ENCODE measurements at regions not wholly inside any gene's neighbourhood (a gene's known extent, or its start where the extent isn't known, plus 50 kb on each side); places are given as distances from the start of the nearest gene placed in this dataset.
"Not testable (repeated sequence)": the region's sequence is repeated elsewhere in the genome, so short reads cannot be mapped to it uniquely, and the experiment has no call there.

- H3K27me3 Mint-ChIP-seq; H3K4me3 Mint-ChIP-seq; intact Hi-C loops (cut with micrococcal nuclease); H3K4me1 Mint-ChIP-seq; H3K36me3 Mint-ChIP-seq (ENCODE audit: low read depth); H3K9me3 Mint-ChIP-seq; DNase-seq; H3K27ac Mint-ChIP-seq: not testable (repeated sequence)
These were observed 303.8 kb upstream of the SEMA3C start for GRCh38 chr7:81222692-81223091.

GRCh38 chr7:81221527-81222217, 302.8 kb upstream of the SEMA3C start:
- Mint-ChIP-seq H3K9me3 (no peaks in the 10 kb centered on the region), H3K27ac (no peak overlapping the region), H3K4me3 (no peak overlapping the region), H3K4me1 (no peaks in the 10 kb centered on the region), H3K36me3 (ENCODE audit: low read depth) (no peaks in the 10 kb centered on the region), H3K27me3 (no peaks in the 10 kb centered on the region)
- intact Hi-C loops (cut with micrococcal nuclease), result no loop called here
- no peak for DNase-seq

GRCh38 chr7:81218480-81219106, 299.7 kb upstream of the SEMA3C start:
- Mint-ChIP-seq H3K4me3 (no peak overlapping the region), H3K4me1 (no peaks in the 10 kb centered on the region), H3K36me3 (ENCODE audit: low read depth) (no peaks in the 10 kb centered on the region), H3K27ac (no peak overlapping the region), H3K9me3 (no peaks in the 10 kb centered on the region), H3K27me3 (no peaks in the 10 kb centered on the region)
- no peak for DNase-seq
- intact Hi-C loops (cut with micrococcal nuclease), result no loop called here

- Mint-ChIP-seq H3K27ac (no peak overlapping the region), H3K4me1 (no peaks in the 10 kb centered on the region)
These were observed 294.5 kb upstream of the SEMA3C start for GRCh38 chr7:81213394-81213793.

GRCh38 chr7:81211934-81212320, 293.1 kb upstream of the SEMA3C start:
- no peaks in the 10 kb centered on the region for H3K27me3 Mint-ChIP-seq
- intact Hi-C loops (cut with micrococcal nuclease), result no loop called here
- H3K4me3 Mint-ChIP-seq, result no peak overlapping the region

More at GRCh38 chr7:81213394-81213793, 294.5 kb upstream of the SEMA3C start:
- Mint-ChIP-seq H3K27me3 (no peaks in the 10 kb centered on the region), H3K4me3 (no peak overlapping the region), H3K9me3 (no peaks in the 10 kb centered on the region), H3K36me3 (ENCODE audit: low read depth) (no peaks in the 10 kb centered on the region)
- intact Hi-C loops (cut with micrococcal nuclease), result no loop called here
- no peak for DNase-seq

GRCh38 chr7:81211204-81211933, 292.5 kb upstream of the SEMA3C start:
- no peak for DNase-seq
- intact Hi-C loops (cut with micrococcal nuclease), result no loop called here
- Mint-ChIP-seq H3K27ac (peak overlapping the region; percentile 34), H3K36me3 (ENCODE audit: low read depth) (no peaks in the 10 kb centered on the region), H3K4me1 (no peaks in the 10 kb centered on the region), H3K9me3 (no peaks in the 10 kb centered on the region), H3K4me3 (no peak overlapping the region), H3K27me3 (no peaks in the 10 kb centered on the region)

More at GRCh38 chr7:81211934-81212320, 293.1 kb upstream of the SEMA3C start:
- Mint-ChIP-seq H3K9me3 (no peaks in the 10 kb centered on the region), H3K36me3 (ENCODE audit: low read depth) (no peaks in the 10 kb centered on the region), H3K4me1 (no peaks in the 10 kb centered on the region), H3K27ac (no peak overlapping the region)
- DNase-seq, result no peak

GRCh38 chr7:81210137-81211064, 291.6 kb upstream of the SEMA3C start:
- no peak for DNase-seq
- H3K4me3 Mint-ChIP-seq, result no peak overlapping the region
- no peak overlapping the region for H3K27ac Mint-ChIP-seq
- intact Hi-C loops (cut with micrococcal nuclease), result no loop called here
- H3K36me3 Mint-ChIP-seq (ENCODE audit: low read depth), result no peaks in the 10 kb centered on the region
- no peaks in the 10 kb centered on the region for H3K9me3 Mint-ChIP-seq
- H3K27me3 Mint-ChIP-seq, result no peaks in the 10 kb centered on the region
- no peaks in the 10 kb centered on the region for H3K4me1 Mint-ChIP-seq

- intact Hi-C loops (cut with micrococcal nuclease), result no loop called here
- Mint-ChIP-seq H3K4me3 (no peak overlapping the region), H3K4me1 (no peaks in the 10 kb centered on the region), H3K27me3 (no peaks in the 10 kb centered on the region), H3K9me3 (no peaks in the 10 kb centered on the region), H3K27ac (no peak overlapping the region), H3K36me3 (ENCODE audit: low read depth) (no peaks in the 10 kb centered on the region)
- no peak for DNase-seq
These were observed 290.2 kb upstream of the SEMA3C start for GRCh38 chr7:81209059-81209458.

GRCh38 chr7:81207801-81208200, 288.9 kb upstream of the SEMA3C start:
- H3K27me3 Mint-ChIP-seq, result no peaks in the 10 kb centered on the region
- H3K9me3 Mint-ChIP-seq, result no peaks in the 10 kb centered on the region
- DNase-seq, result no peak
- no peak overlapping the region for H3K27ac Mint-ChIP-seq
- no peak overlapping the region for H3K4me3 Mint-ChIP-seq
- H3K36me3 Mint-ChIP-seq (ENCODE audit: low read depth), result no peaks in the 10 kb centered on the region
- intact Hi-C loops (cut with micrococcal nuclease), result no loop called here
- H3K4me1 Mint-ChIP-seq, result no peaks in the 10 kb centered on the region

- intact Hi-C loops (cut with micrococcal nuclease), result no loop called here
- no peak overlapping the region for H3K27ac Mint-ChIP-seq
These were observed 288.0 kb upstream of the SEMA3C start for GRCh38 chr7:81206667-81207360.

GRCh38 chr7:81206217-81206616, 287.4 kb upstream of the SEMA3C start:
- DNase-seq, result no peak
- Mint-ChIP-seq H3K36me3 (ENCODE audit: low read depth) (no peaks in the 10 kb centered on the region), H3K27ac (no peak overlapping the region), H3K9me3 (no peaks in the 10 kb centered on the region), H3K27me3 (no peaks in the 10 kb centered on the region), H3K4me3 (no peak overlapping the region), H3K4me1 (no peaks in the 10 kb centered on the region)
- intact Hi-C loops (cut with micrococcal nuclease), result no loop called here

More at GRCh38 chr7:81206667-81207360, 288.0 kb upstream of the SEMA3C start:
- no peaks in the 10 kb centered on the region for H3K36me3 Mint-ChIP-seq (ENCODE audit: low read depth)
- H3K4me1 Mint-ChIP-seq, result no peaks in the 10 kb centered on the region
- no peaks in the 10 kb centered on the region for H3K27me3 Mint-ChIP-seq
- no peak overlapping the region for H3K4me3 Mint-ChIP-seq
- no peaks in the 10 kb centered on the region for H3K9me3 Mint-ChIP-seq
- no peak for DNase-seq

GRCh38 chr7:81201188-81201587, 282.3 kb upstream of the SEMA3C start:
- intact Hi-C loops (cut with micrococcal nuclease), result no loop called here
- no peaks in the 10 kb centered on the region for H3K27me3 Mint-ChIP-seq
- H3K36me3 Mint-ChIP-seq (ENCODE audit: low read depth), result no peaks in the 10 kb centered on the region
- no peaks in the 10 kb centered on the region for H3K9me3 Mint-ChIP-seq
- no peak overlapping the region for H3K27ac Mint-ChIP-seq
- H3K4me3 Mint-ChIP-seq, result no peak overlapping the region
- no peak for DNase-seq
- H3K4me1 Mint-ChIP-seq, result no peaks in the 10 kb centered on the region

- Mint-ChIP-seq H3K4me1 (no peaks in the 10 kb centered on the region), H3K9me3 (no peaks in the 10 kb centered on the region), H3K36me3 (ENCODE audit: low read depth) (no peaks in the 10 kb centered on the region), H3K4me3 (no peak overlapping the region), H3K27me3 (no peaks in the 10 kb centered on the region), H3K27ac (no peak overlapping the region)
- intact Hi-C loops (cut with micrococcal nuclease), result no loop called here
- no peak for DNase-seq
These were observed 279.9 kb upstream of the SEMA3C start for GRCh38 chr7:81198766-81199165.
